Left lung (tissue), 4 donors: ENCODE measurements at regions not wholly inside any gene's neighbourhood (a gene's known extent, or its start where the extent isn't known, plus 50 kb on each side); places are given as distances from the start of the nearest gene placed in this dataset.

Experiments
- ATAC-seq: fragments of 200-7000 bp; cut with Tn5 transposase; one replicate; pipeline ENCODE4 v1.9.1; 2020; ENCODE audit warnings: moderate library complexity
- DNase-seq, 4 donors: peaks; one replicate each; pipeline ENCODE4 v3.0.0-alpha.2; 2013 to 2020
- H3K27ac ChIP-seq, 2 donors: fragments of 200-600 bp; sonication (generic) in 1 of 2; one replicate each; pipeline versions ENCODE4 v1.5.0 to v1.8.0; 2020 to 2021
- H3K27me3 ChIP-seq, 2 donors: fragments of 200-600 bp; sonication (generic) in 1 of 2; one replicate each; pipeline versions ENCODE4 v1.5.0 to v1.8.0; 2020 to 2021
- H3K36me3 ChIP-seq, 2 donors: fragments of 200-600 bp; sonication (generic) in 1 of 2; one replicate each; pipeline versions ENCODE4 v1.5.0 to v1.8.0; 2020 to 2021
- H3K4me1 ChIP-seq, 2 donors: fragments of 200-600 bp; one replicate each; pipeline ENCODE4 v1.8.0; 2021
- H3K4me3 ChIP-seq, 2 donors: fragments of 200-600 bp; sonication (generic) in 1 of 2; one replicate each; pipeline versions ENCODE4 v1.5.0 to v1.8.0; 2020 to 2021; ENCODE audit warnings: mild to moderate bottlenecking in 1 of 2
- H3K9me3 ChIP-seq, 2 donors: fragments of 200-600 bp; sonication (generic) in 1 of 2; one replicate each; pipeline versions ENCODE4 v1.5.0 to v1.8.0; 2020 to 2021
- CTCF ChIP-seq, 2 donors: fragments of 200-600 bp; sonication (generic) in 1 of 2; IDR thresholded peaks; one replicate each; pipeline versions ENCODE4 v1.5.0 to v1.8.0; 2021; ENCODE audit warnings: antibody characterized with exemption in 2 of 2
- intact Hi-C, 2 donors: fragments of 100-400 bp; cut with DNase I; formaldehyde crosslinking; loops; one replicate each; pipeline versions ENCODE4 v1.11.2 to v1.14.2; 2022
- donor health status: DM: no; HTN: yes; CAD: no.
- donor health status: DM: no; HTN: no; CAD: no.

- ATAC-seq (no peak), DNase-seq (no peak)
- TF ChIP-seq CTCF (IDR thresholded peaks at IDR 0.05): no peak
- H3K4me1 ChIP-seq: no peaks in the 10 kb centered on the region
- no peaks in the 10 kb centered on the region for H3K27me3 ChIP-seq
- no peak overlapping the region for H3K27ac ChIP-seq
- H3K9me3 ChIP-seq: no peaks in the 10 kb centered on the region
- H3K4me3 ChIP-seq: no peak overlapping the region
- no peaks in the 10 kb centered on the region for H3K36me3 ChIP-seq
- intact Hi-C loops: no loop called here
Observed at GRCh38 chr4:124945422-124945821, 232.9 kb upstream of the ANKRD50 start.

GRCh38 chr4:124943938-124944337 lies 231.4 kb upstream of the ANKRD50 start:
- intact Hi-C loops: no loop called here
- ATAC-seq: no peak
- Histone ChIP-seq H3K9me3 (no peaks in the 10 kb centered on the region), H3K4me3 (no peak overlapping the region), H3K27ac (no peak overlapping the region), H3K36me3 (no peaks in the 10 kb centered on the region), H3K4me1 (no peaks in the 10 kb centered on the region), H3K27me3 (no peaks in the 10 kb centered on the region)
- no peak for DNase-seq
- no peak for TF ChIP-seq CTCF (IDR thresholded peaks at IDR 0.05)

- no peaks in the 10 kb centered on the region for H3K9me3 ChIP-seq
- peaks cover 0 to 3% of the 10 kb centered on the region in 2 donors for H3K4me1 ChIP-seq
- no peak overlapping the region for H3K27ac ChIP-seq
- no peak overlapping the region for H3K4me3 ChIP-seq
- no peak for TF ChIP-seq CTCF (IDR thresholded peaks at IDR 0.05)
- ATAC-seq (no peak), DNase-seq (no peak)
- H3K36me3 ChIP-seq: no peaks in the 10 kb centered on the region
- no peaks in the 10 kb centered on the region for H3K27me3 ChIP-seq
- intact Hi-C loops: no loop called here
Observed at GRCh38 chr4:124943145-124943889, 230.8 kb upstream of the ANKRD50 start.

GRCh38 chr4:124941267-124941666 lies 228.7 kb upstream of the ANKRD50 start:
- Histone ChIP-seq H3K9me3 (no peaks in the 10 kb centered on the region), H3K27ac (no peak overlapping the region), H3K4me1 (peaks cover 3% of the 10 kb centered on the region in 2 donors), H3K36me3 (no peaks in the 10 kb centered on the region), H3K27me3 (no peaks in the 10 kb centered on the region), H3K4me3 (no peak overlapping the region)
- intact Hi-C loops: no loop called here
- ATAC-seq: no peak
- no peak for DNase-seq
- no peak for TF ChIP-seq CTCF (IDR thresholded peaks at IDR 0.05)

- TF ChIP-seq CTCF (IDR thresholded peaks at IDR 0.05): no peak
- Histone ChIP-seq H3K27me3 (no peaks in the 10 kb centered on the region), H3K36me3 (no peaks in the 10 kb centered on the region), H3K9me3 (no peaks in the 10 kb centered on the region), H3K4me3 (no peak overlapping the region), H3K4me1 (peaks cover 3% of the 10 kb centered on the region in 2 donors), H3K27ac (peak overlapping the region; percentile 24 to 33)
- intact Hi-C loops: no loop called here
- ATAC-seq (peak; percentile 37), DNase-seq (no peak)
Observed at GRCh38 chr4:124940387-124940786, 227.9 kb upstream of the ANKRD50 start.
